ENCODE measurements at regions not wholly inside any gene's neighbourhood (a gene's known extent, or its start where the extent isn't known, plus 50 kb on each side); places are given as distances from the start of the nearest gene placed in this dataset.

DNA sequence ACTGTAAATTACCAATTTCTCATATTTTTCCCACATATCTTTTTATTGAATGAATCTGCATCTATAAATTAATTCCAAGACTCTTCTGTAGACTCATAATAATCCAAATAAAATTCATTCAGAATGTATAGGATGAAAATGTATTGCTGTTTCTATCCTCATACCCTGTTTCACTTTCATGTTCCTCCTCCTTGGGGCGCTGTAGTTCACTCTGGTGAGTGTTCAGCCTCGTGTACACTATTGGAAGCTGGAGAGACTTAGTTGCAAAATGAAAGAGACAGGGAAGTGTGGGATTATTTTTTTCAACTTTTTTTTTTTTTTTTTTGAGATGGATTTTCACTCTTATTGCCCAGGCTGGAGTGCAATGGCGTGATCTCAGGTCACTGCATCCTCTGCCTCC lies 296.1 kb downstream of the TLL1 start:
- no peak overlapping the region for H3K27ac ChIP-seq (replicated peaks)
- no peaks in the 10 kb centered on the region for H3K27me3 ChIP-seq (ENCODE audit: insufficient read depth, poor library complexity, severe bottlenecking)
- no peak overlapping the region for H3K4me3 ChIP-seq (replicated peaks; ENCODE audit: insufficient read depth, low read length)
- DNase-seq (ENCODE audit: low read depth in 1 of 2, low spot score in 1 of 2), result no peak
- TF ChIP-seq, protein P1, sequence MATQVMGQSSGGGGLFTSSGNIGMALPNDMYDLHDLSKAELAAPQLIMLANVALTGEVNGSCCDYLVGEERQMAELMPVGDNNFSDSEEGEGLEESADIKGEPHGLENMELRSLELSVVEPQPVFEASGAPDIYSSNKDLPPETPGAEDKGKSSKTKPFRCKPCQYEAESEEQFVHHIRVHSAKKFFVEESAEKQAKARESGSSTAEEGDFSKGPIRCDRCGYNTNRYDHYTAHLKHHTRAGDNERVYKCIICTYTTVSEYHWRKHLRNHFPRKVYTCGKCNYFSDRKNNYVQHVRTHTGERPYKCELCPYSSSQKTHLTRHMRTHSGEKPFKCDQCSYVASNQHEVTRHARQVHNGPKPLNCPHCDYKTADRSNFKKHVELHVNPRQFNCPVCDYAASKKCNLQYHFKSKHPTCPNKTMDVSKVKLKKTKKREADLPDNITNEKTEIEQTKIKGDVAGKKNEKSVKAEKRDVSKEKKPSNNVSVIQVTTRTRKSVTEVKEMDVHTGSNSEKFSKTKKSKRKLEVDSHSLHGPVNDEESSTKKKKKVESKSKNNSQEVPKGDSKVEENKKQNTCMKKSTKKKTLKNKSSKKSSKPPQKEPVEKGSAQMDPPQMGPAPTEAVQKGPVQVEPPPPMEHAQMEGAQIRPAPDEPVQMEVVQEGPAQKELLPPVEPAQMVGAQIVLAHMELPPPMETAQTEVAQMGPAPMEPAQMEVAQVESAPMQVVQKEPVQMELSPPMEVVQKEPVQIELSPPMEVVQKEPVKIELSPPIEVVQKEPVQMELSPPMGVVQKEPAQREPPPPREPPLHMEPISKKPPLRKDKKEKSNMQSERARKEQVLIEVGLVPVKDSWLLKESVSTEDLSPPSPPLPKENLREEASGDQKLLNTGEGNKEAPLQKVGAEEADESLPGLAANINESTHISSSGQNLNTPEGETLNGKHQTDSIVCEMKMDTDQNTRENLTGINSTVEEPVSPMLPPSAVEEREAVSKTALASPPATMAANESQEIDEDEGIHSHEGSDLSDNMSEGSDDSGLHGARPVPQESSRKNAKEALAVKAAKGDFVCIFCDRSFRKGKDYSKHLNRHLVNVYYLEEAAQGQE (IDR thresholded peaks at IDR 0.05; ENCODE audit: insufficient replicate concordance, low read depth), result no peak
- TF ChIP-seq, protein P2, sequence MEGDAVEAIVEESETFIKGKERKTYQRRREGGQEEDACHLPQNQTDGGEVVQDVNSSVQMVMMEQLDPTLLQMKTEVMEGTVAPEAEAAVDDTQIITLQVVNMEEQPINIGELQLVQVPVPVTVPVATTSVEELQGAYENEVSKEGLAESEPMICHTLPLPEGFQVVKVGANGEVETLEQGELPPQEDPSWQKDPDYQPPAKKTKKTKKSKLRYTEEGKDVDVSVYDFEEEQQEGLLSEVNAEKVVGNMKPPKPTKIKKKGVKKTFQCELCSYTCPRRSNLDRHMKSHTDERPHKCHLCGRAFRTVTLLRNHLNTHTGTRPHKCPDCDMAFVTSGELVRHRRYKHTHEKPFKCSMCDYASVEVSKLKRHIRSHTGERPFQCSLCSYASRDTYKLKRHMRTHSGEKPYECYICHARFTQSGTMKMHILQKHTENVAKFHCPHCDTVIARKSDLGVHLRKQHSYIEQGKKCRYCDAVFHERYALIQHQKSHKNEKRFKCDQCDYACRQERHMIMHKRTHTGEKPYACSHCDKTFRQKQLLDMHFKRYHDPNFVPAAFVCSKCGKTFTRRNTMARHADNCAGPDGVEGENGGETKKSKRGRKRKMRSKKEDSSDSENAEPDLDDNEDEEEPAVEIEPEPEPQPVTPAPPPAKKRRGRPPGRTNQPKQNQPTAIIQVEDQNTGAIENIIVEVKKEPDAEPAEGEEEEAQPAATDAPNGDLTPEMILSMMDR (IDR thresholded peaks at IDR 0.05; ENCODE audit: insufficient read depth, low read length), result no peak
- TF ChIP-seq POLR2AphosphoS5 (IDR thresholded peaks at IDR 0.05; ENCODE audit: low read depth) (no peak), GABPA (IDR thresholded peaks at IDR 0.05; ENCODE audit: low read depth) (no peak), SPI1 (IDR thresholded peaks at IDR 0.05; ENCODE audit: borderline replicate concordance, low read depth) (no peak)

GRCh38 chr4:166172619-166173018 lies 299.6 kb downstream of the TLL1 start:
- Histone ChIP-seq H3K27me3 (ENCODE audit: insufficient read depth, poor library complexity, severe bottlenecking) (no peaks in the 10 kb centered on the region), H3K4me3 (replicated peaks; ENCODE audit: insufficient read depth, low read length) (no peak overlapping the region), H3K27ac (replicated peaks) (no peak overlapping the region)
- TF ChIP-seq, protein P2 (IDR thresholded peaks at IDR 0.05; ENCODE audit: insufficient read depth, low read length), result no peak
- TF ChIP-seq POLR2AphosphoS5 (IDR thresholded peaks at IDR 0.05; ENCODE audit: low read depth) (no peak), GABPA (IDR thresholded peaks at IDR 0.05; ENCODE audit: low read depth) (no peak), SPI1 (IDR thresholded peaks at IDR 0.05; ENCODE audit: borderline replicate concordance, low read depth) (no peak)
- TF ChIP-seq, protein P1 (IDR thresholded peaks at IDR 0.05; ENCODE audit: insufficient replicate concordance, low read depth), result no peak
- no peak for DNase-seq (ENCODE audit: low read depth in 1 of 2, low spot score in 1 of 2)

GRCh38 chr4:166174717-166175490 lies 301.9 kb downstream of the TLL1 start:
- TF ChIP-seq POLR2AphosphoS5 (IDR thresholded peaks at IDR 0.05; ENCODE audit: low read depth), result no peak
- TF ChIP-seq, protein P2 (IDR thresholded peaks at IDR 0.05; ENCODE audit: insufficient read depth, low read length), result no peak
- TF ChIP-seq, protein P1 (IDR thresholded peaks at IDR 0.05; ENCODE audit: insufficient replicate concordance, low read depth), result no peak
- TF ChIP-seq SPI1 (IDR thresholded peaks at IDR 0.05; ENCODE audit: borderline replicate concordance, low read depth), result no peak
- no peak for DNase-seq (ENCODE audit: low read depth in 1 of 2, low spot score in 1 of 2)
- Histone ChIP-seq H3K27me3 (ENCODE audit: insufficient read depth, poor library complexity, severe bottlenecking) (no peaks in the 10 kb centered on the region), H3K27ac (replicated peaks) (no peak overlapping the region), H3K4me3 (replicated peaks; ENCODE audit: insufficient read depth, low read length) (no peak overlapping the region)

All from HL-60 (cell line).